VCaP (cell line): ENCODE measurements at regions not wholly inside any gene's neighbourhood (a gene's known extent, or its start where the extent isn't known, plus 50 kb on each side); places are given as distances from the start of the nearest gene placed in this dataset.
A peak's percentile ranks its signal among the peaks of the same experiment; 100 is the strongest.
"Not testable (repeated sequence)": the region's sequence is repeated elsewhere in the genome, so short reads cannot be mapped to it uniquely, and the experiment has no call there.

Source experiments
- H3K27ac ChIP-seq: fragments of 450-650 bp; 2 replicates; pipeline ENCODE4 v1.5.1; 2017
- TF ChIP-seq, protein P1 (sequence below): fragments of 450-650 bp; conservative IDR thresholded peaks from 2 replicates; pipeline ENCODE4 v1.5.1; 2017; ENCODE audit warnings: mild to moderate bottlenecking, moderate library complexity

GRCh38 chr7:148495605-148496004 is 95.0 kb upstream of the C7orf33 start:
- no peak overlapping the region for H3K27ac ChIP-seq
- TF ChIP-seq, protein P1, sequence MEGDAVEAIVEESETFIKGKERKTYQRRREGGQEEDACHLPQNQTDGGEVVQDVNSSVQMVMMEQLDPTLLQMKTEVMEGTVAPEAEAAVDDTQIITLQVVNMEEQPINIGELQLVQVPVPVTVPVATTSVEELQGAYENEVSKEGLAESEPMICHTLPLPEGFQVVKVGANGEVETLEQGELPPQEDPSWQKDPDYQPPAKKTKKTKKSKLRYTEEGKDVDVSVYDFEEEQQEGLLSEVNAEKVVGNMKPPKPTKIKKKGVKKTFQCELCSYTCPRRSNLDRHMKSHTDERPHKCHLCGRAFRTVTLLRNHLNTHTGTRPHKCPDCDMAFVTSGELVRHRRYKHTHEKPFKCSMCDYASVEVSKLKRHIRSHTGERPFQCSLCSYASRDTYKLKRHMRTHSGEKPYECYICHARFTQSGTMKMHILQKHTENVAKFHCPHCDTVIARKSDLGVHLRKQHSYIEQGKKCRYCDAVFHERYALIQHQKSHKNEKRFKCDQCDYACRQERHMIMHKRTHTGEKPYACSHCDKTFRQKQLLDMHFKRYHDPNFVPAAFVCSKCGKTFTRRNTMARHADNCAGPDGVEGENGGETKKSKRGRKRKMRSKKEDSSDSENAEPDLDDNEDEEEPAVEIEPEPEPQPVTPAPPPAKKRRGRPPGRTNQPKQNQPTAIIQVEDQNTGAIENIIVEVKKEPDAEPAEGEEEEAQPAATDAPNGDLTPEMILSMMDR, result no peak

DNA sequence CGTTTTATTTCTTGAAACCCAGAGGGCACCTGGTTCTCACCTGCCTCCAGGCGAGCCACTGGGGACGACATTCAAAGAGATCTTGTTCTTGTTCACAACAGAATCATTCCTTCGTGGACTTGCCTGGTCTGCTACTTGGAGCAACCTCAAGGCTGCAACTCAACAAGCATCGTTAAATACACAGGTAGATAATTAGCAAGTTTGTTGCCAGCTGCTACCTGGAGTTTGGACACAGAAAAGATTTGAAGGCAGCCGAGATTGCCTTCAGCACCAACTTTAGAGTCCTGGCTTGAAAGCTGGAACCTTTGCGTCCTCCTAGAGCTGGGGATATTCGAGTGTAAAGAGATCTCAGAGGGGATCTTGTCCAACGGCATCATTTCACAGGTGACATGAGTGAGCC is 89.6 kb upstream of the C7orf33 start:
- TF ChIP-seq, protein P1, result no peak
- H3K27ac ChIP-seq, result peak overlapping the region; percentile 32

- TF ChIP-seq, protein P1, result peak; percentile 91
- no peak overlapping the region for H3K27ac ChIP-seq
These were observed 86.6 kb upstream of the C7orf33 start for GRCh38 chr7:148503900-148504487.

GRCh38 chr7:148505645-148506375 is 84.8 kb upstream of the C7orf33 start:
- H3K27ac ChIP-seq, result no peak overlapping the region
- TF ChIP-seq, protein P1, result no peak

- not testable (repeated sequence) for H3K27ac ChIP-seq
These were observed 83.4 kb upstream of the C7orf33 start for GRCh38 chr7:148507064-148507573.

DNA sequence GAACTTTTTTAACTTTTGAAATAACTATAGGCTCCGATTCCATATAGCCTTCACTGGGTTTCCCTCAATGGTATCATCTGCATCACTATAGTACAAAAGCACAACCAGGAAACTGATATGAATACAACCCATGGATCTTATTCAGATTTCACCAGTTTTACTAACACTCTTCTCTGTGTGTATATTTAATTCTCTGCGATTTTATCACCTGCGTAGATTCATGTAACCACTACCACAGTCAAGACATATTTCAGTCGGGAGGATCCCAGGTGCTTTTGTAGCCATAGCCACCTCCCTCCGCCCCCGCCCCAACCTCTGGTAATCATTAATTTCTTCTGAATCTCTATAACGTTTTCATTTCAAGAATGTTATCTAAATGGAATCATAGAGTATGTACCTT is 82.8 kb upstream of the C7orf33 start:
- TF ChIP-seq, protein P1, result no peak
- H3K27ac ChIP-seq, result no peak overlapping the region

DNA sequence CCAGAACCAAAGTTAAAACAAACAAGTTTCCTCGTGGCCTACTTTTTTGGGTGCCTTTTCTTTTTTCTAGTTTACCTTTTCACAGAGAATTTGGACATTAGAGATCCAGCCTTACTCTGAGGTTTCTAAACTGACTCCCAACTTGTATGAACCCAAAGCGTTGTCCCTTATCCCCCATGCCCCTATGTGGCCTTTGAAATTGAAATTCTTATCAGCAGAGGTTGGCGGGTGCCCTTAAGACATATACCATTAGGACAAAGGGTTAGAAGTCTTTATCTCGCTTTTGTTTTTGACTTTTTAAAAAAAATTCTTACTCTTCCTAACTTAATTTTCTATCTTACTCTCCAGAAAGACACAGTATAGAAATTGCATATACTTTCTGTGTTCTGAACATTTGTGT is 76.3 kb upstream of the C7orf33 start:
- TF ChIP-seq, protein P1, result no peak
- H3K27ac ChIP-seq, result no peak overlapping the region

DNA sequence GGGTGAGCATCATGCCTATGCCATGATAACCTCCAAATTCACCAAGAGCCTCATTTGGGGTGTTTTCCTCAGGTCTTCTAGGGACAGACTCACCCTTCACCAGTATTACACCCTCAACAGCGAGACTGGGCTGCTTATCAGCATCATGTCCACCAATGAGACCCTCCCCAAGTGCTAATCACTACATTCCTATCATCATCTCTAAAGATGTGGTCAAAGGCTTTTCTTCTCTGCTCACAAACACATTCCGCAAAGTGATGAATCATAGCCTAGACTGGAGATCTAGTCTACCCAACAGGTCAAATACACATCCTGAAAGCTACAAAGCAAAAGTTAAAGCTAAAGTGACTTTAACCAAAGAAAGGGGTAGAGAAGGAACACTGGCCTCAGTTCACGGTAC is 75.3 kb upstream of the C7orf33 start:
- H3K27ac ChIP-seq, result no peak overlapping the region
- TF ChIP-seq, protein P1, result no peak
